ENCODE measurements at regions not wholly inside any gene's neighbourhood (a gene's known extent, or its start where the extent isn't known, plus 50 kb on each side); places are given as distances from the start of the nearest gene placed in this dataset.

DNA sequence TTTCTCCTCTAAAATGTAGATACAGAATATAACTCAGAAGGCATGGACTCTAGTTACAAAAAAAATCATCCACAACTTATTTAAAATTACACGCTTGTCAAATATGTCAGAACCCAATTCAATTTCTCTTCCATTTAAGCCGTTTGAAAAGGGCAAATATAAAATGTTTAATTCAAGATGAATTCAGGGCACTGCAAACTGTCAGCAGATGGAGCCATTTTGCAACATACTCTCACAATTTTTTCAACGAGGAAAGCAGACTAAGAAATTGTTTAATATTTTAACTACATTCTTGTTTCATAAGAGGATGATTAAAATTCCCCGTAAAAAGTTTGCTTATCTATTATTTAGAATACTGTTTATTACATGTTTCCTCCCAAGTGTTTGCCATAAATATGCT lies 321.3 kb upstream of the CPXCR1 start:
- no peaks in the 10 kb centered on the region for H3K27me3 Mint-ChIP-seq (ENCODE audit: low read depth, unreplicated experiment)
- H3K27me3 ChIP-seq (ENCODE audit: insufficient read depth, low read length), result no peaks in the 10 kb centered on the region
- H3K4me1 Mint-ChIP-seq (ENCODE audit: low read depth, unreplicated experiment), result no peaks in the 10 kb centered on the region
- no peaks in the 10 kb centered on the region for H3K9me3 Mint-ChIP-seq (ENCODE audit: unreplicated experiment)
- H3K9ac ChIP-seq (ENCODE audit: low read length), result no peak overlapping the region
- H3K4me3 Mint-ChIP-seq (ENCODE audit: unreplicated experiment), result no peak overlapping the region
- FAIRE-seq, result peak; percentile 45
- H4K20me1 ChIP-seq (ENCODE audit: insufficient read depth, low read length), result no peaks in the 10 kb centered on the region
- no peaks in the 10 kb centered on the region for H3K36me3 Mint-ChIP-seq (ENCODE audit: low read depth, unreplicated experiment)
- H3K27ac ChIP-seq (ENCODE audit: low read depth, low read length), result no peak overlapping the region
- TF ChIP-seq EZH2 (IDR thresholded peaks at IDR 0.05; ENCODE audit: insufficient read depth, low read length), result no peak
- TF ChIP-seq, protein P1, sequence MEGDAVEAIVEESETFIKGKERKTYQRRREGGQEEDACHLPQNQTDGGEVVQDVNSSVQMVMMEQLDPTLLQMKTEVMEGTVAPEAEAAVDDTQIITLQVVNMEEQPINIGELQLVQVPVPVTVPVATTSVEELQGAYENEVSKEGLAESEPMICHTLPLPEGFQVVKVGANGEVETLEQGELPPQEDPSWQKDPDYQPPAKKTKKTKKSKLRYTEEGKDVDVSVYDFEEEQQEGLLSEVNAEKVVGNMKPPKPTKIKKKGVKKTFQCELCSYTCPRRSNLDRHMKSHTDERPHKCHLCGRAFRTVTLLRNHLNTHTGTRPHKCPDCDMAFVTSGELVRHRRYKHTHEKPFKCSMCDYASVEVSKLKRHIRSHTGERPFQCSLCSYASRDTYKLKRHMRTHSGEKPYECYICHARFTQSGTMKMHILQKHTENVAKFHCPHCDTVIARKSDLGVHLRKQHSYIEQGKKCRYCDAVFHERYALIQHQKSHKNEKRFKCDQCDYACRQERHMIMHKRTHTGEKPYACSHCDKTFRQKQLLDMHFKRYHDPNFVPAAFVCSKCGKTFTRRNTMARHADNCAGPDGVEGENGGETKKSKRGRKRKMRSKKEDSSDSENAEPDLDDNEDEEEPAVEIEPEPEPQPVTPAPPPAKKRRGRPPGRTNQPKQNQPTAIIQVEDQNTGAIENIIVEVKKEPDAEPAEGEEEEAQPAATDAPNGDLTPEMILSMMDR (IDR thresholded peaks at IDR 0.05; ENCODE audit: insufficient read depth, low read depth, low read length), result no peak
- H3K9me3 ChIP-seq (ENCODE audit: insufficient read depth, low read depth, low read length), result no peaks in the 10 kb centered on the region
- H2AFZ ChIP-seq (ENCODE audit: low read depth, low read length), result no peak overlapping the region
- DNase-seq (ENCODE audit: low read depth), result no peak
- H3K4me3 ChIP-seq (ENCODE audit: insufficient read depth, low read depth, low read length), result no peak overlapping the region
- H3K79me2 ChIP-seq (ENCODE audit: insufficient read depth, low read length), result no peaks in the 10 kb centered on the region
- no peaks in the 10 kb centered on the region for H3K36me3 ChIP-seq (ENCODE audit: insufficient read depth, low read length)
- no peak overlapping the region for H3K4me2 ChIP-seq (ENCODE audit: low read length)
- H3K4me1 ChIP-seq (ENCODE audit: insufficient read depth, low read length), result no peaks in the 10 kb centered on the region
- H3K27ac Mint-ChIP-seq (ENCODE audit: unreplicated experiment), result no peak overlapping the region

DNA sequence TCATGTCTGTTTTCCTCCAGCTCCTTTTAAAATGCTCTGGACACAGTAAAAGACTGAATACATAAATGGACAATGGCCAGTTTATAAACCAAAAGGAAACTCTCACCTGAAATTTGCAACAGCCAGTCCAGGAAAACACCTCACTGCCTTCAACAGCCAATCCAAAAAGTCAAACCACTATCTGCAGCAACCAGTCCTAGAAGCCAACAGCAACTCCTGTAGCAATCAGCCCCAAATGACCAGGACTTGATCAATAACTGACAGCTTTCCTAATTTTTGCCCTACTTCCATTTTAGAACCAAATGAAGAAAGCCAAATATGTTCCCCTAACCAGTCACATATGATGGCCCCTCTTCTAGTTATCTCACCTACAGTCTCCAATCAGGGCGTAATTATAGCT lies 309.5 kb upstream of the CPXCR1 start:
- no peaks in the 10 kb centered on the region for H3K36me3 ChIP-seq (ENCODE audit: insufficient read depth, low read length)
- H3K27me3 Mint-ChIP-seq (ENCODE audit: low read depth, unreplicated experiment), result no peaks in the 10 kb centered on the region
- H3K79me2 ChIP-seq (ENCODE audit: insufficient read depth, low read length), result no peaks in the 10 kb centered on the region
- no peaks in the 10 kb centered on the region for H3K9me3 ChIP-seq (ENCODE audit: insufficient read depth, low read depth, low read length)
- H3K9ac ChIP-seq (ENCODE audit: low read length), result no peak overlapping the region
- no peaks in the 10 kb centered on the region for H3K36me3 Mint-ChIP-seq (ENCODE audit: low read depth, unreplicated experiment)
- no peak overlapping the region for H3K27ac ChIP-seq (ENCODE audit: low read depth, low read length)
- no peaks in the 10 kb centered on the region for H3K9me3 Mint-ChIP-seq (ENCODE audit: unreplicated experiment)
- no peaks in the 10 kb centered on the region for H3K4me1 ChIP-seq (ENCODE audit: insufficient read depth, low read length)
- no peak overlapping the region for H3K4me3 ChIP-seq (ENCODE audit: insufficient read depth, low read depth, low read length)
- H3K27ac Mint-ChIP-seq (ENCODE audit: unreplicated experiment), result no peak overlapping the region
- no peak overlapping the region for H3K4me3 Mint-ChIP-seq (ENCODE audit: unreplicated experiment)
- H3K27me3 ChIP-seq (ENCODE audit: insufficient read depth, low read length), result no peaks in the 10 kb centered on the region
- no peaks in the 10 kb centered on the region for H4K20me1 ChIP-seq (ENCODE audit: insufficient read depth, low read length)
- no peak overlapping the region for H3K4me2 ChIP-seq (ENCODE audit: low read length)
- no peaks in the 10 kb centered on the region for H3K4me1 Mint-ChIP-seq (ENCODE audit: low read depth, unreplicated experiment)
- TF ChIP-seq, protein P1 (IDR thresholded peaks at IDR 0.05; ENCODE audit: insufficient read depth, low read depth, low read length), result no peak
- FAIRE-seq (peak; percentile 55), DNase-seq (ENCODE audit: low read depth) (no peak)
- H2AFZ ChIP-seq (ENCODE audit: low read depth, low read length), result no peak overlapping the region

DNA sequence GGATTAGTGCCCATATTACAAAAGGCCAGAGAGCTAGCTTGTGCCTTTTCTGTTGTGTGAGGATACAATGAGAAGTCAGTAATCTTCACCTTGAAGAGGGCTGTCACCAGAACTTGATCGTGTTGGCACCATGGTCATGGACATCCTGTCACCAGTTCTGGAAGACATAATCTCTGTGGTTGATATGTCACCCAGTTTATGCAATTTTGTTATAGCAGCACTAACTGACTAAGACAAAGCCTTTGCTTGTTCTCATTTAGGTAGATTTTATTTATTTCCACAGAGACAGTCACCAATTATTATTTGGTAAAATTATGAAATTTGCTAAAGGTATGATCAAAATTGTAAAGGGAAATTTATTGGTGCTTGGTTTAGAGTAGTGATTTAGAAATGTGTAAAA lies 308.8 kb upstream of the CPXCR1 start:
- H3K4me2 ChIP-seq (ENCODE audit: low read length), result no peak overlapping the region
- no peak overlapping the region for H3K9ac ChIP-seq (ENCODE audit: low read length)
- H4K20me1 ChIP-seq (ENCODE audit: insufficient read depth, low read length), result no peaks in the 10 kb centered on the region
- no peak overlapping the region for H3K4me3 Mint-ChIP-seq (ENCODE audit: unreplicated experiment)
- H3K27ac ChIP-seq (ENCODE audit: low read depth, low read length), result no peak overlapping the region
- no peak overlapping the region for H3K27ac Mint-ChIP-seq (ENCODE audit: unreplicated experiment)
- no peaks in the 10 kb centered on the region for H3K36me3 ChIP-seq (ENCODE audit: insufficient read depth, low read length)
- TF ChIP-seq, protein P1 (IDR thresholded peaks at IDR 0.05; ENCODE audit: insufficient read depth, low read depth, low read length), result no peak
- TF ChIP-seq EZH2 (IDR thresholded peaks at IDR 0.05; ENCODE audit: insufficient read depth, low read length), result no peak
- no peaks in the 10 kb centered on the region for H3K27me3 ChIP-seq (ENCODE audit: insufficient read depth, low read length)
- H3K36me3 Mint-ChIP-seq (ENCODE audit: low read depth, unreplicated experiment), result no peaks in the 10 kb centered on the region
- DNase-seq (ENCODE audit: low read depth), result no peak
- H3K4me1 Mint-ChIP-seq (ENCODE audit: low read depth, unreplicated experiment), result no peaks in the 10 kb centered on the region
- H3K4me1 ChIP-seq (ENCODE audit: insufficient read depth, low read length), result no peaks in the 10 kb centered on the region
- H3K9me3 Mint-ChIP-seq (ENCODE audit: unreplicated experiment), result no peaks in the 10 kb centered on the region
- H3K4me3 ChIP-seq (ENCODE audit: insufficient read depth, low read depth, low read length), result no peak overlapping the region
- peak; percentile 23 for FAIRE-seq
- H3K79me2 ChIP-seq (ENCODE audit: insufficient read depth, low read length), result no peaks in the 10 kb centered on the region
- no peaks in the 10 kb centered on the region for H3K27me3 Mint-ChIP-seq (ENCODE audit: low read depth, unreplicated experiment)
- no peak overlapping the region for H2AFZ ChIP-seq (ENCODE audit: low read depth, low read length)
- H3K9me3 ChIP-seq (ENCODE audit: insufficient read depth, low read depth, low read length), result no peaks in the 10 kb centered on the region

All from astrocyte (in vitro differentiated cells and primary cell).